Cardiac fibroblast (primary cell): ENCODE measurements at regions not wholly inside any gene's neighbourhood (a gene's known extent, or its start where the extent isn't known, plus 50 kb on each side); places are given as distances from the start of the nearest gene placed in this dataset.
A peak's percentile ranks its signal among the peaks of the same experiment; 100 is the strongest.

Source experiments
- DNase-seq, 2 donors: peaks; one replicate each; pipeline versions ENCODE4 v3.0.0 to v3.0.0-alpha.2; 2010; ENCODE audit warnings: low read depth in 2 of 2
- H3K4me3 ChIP-seq, 2 donors: replicated peaks in 1 of 2; 1 replicate in 1 of 2; 2 replicates in 1 of 2; pipeline ENCODE4 v1.5.1; 2011; ENCODE audit warnings: low read depth in 2 of 2, low read length in 2 of 2, mild to moderate bottlenecking in 2 of 2, moderate library complexity in 1 of 2
- TF ChIP-seq, protein P1 (sequence below): IDR thresholded peaks from one replicate; pipeline ENCODE4 v1.5.1; 2011; ENCODE audit warnings: low read depth, mild to moderate bottlenecking, low read length, inconsistent platforms

DNA sequence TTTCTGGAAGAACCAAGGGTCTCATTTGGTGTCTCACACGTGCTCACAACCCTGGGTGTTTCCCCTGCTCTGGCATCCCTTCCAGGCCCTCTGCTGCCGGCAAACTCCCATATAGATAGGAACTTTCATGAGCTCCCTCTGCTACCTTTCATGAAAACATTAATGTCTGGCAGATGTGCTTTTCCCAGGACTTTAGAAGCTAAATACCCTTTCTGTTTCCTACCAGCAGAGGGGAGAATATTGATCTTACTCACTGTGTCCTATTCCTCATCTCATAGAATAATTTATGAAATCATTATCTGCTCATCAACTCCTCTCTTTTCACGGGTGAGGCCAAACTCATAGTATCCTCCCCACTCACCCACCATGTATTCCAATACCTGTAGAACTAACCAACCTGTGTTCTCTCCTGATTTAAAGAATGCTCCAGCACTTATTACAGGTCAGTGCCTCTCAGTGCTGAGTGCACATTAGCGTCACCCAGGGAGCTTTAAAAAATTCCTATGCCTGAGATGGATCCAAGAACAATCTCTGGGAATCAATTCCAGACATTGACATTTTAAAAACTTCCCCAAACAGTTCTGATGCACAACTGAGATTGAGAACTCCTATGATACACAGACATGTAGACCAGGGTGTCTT, 298.5 kb upstream of the JAG1 start:
- TF ChIP-seq, protein P1, sequence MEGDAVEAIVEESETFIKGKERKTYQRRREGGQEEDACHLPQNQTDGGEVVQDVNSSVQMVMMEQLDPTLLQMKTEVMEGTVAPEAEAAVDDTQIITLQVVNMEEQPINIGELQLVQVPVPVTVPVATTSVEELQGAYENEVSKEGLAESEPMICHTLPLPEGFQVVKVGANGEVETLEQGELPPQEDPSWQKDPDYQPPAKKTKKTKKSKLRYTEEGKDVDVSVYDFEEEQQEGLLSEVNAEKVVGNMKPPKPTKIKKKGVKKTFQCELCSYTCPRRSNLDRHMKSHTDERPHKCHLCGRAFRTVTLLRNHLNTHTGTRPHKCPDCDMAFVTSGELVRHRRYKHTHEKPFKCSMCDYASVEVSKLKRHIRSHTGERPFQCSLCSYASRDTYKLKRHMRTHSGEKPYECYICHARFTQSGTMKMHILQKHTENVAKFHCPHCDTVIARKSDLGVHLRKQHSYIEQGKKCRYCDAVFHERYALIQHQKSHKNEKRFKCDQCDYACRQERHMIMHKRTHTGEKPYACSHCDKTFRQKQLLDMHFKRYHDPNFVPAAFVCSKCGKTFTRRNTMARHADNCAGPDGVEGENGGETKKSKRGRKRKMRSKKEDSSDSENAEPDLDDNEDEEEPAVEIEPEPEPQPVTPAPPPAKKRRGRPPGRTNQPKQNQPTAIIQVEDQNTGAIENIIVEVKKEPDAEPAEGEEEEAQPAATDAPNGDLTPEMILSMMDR: no peak
- no peak overlapping the region for H3K4me3 ChIP-seq
- DNase-seq: no peak

DNA sequence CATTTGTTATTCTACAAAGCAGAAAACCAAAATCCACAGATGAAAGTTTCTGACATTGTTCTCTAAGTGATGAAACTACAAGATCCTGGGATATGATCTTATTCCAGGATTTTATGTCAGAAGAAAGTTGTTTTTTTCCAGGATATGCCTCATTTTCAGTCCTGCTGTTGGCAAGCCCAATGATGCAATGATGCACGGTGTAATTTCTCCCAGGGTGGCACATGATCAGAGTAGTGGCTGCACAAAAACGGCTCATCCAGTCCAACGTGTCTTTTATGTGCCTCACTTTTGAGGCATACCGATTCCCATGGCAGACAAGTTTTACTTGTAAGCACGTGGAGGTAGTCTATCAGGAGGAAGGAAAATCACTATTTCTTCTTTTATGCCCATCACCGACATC, 302.3 kb upstream of the JAG1 start:
- TF ChIP-seq, protein P1: no peak
- DNase-seq: no peak
- no peak overlapping the region for H3K4me3 ChIP-seq

- no peak for DNase-seq
- H3K4me3 ChIP-seq: no peak overlapping the region
- TF ChIP-seq, protein P1: no peak
Measured at GRCh38 chr20:10978019-10978702, 304.4 kb upstream of the JAG1 start.

DNA sequence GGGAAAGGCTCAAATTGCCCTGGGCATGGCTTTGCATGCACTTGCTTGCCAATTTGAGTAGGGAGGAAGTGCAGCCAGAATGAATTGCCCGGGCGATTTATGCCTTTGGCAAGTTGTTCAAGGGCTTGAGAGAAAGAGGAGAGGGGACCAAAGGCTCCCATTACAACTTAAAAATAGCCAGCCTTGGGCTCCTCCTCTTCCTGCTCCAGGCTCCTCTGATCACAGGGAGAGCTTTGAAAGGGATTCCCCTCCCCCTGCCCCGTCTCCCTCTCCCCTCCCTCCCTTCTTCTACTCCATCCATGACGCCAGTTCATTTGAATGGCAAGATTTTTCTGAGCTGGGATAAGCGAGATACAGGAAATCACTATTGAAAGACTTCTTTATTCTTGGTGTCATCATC, 304.9 kb upstream of the JAG1 start:
- no peak overlapping the region for H3K4me3 ChIP-seq
- TF ChIP-seq, protein P1: no peak
- DNase-seq: no peak

- DNase-seq: peak; percentile 91 to 96
- H3K4me3 ChIP-seq: no peak overlapping the region
- TF ChIP-seq, protein P1: no peak
Measured at GRCh38 chr20:10982692-10983091, 308.9 kb upstream of the JAG1 start.

DNA sequence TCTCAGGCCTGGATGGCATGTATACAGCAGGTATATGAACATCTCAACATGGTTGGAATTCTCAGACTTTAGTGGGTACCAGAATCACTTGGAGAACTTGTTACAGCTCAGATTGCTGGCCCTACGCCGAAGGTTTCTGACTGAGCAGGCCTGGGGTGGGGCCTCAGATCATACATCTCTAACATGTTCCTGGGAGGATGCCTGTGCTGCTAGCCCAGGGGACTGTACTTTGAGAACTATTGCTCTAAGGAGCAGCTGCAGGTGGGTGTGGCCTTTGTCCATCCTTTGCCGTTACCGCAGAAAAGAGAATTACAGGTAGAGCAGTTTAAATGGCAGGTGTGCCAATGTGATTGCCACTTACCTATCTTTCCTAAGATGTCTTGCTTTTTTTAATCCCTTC, 310.5 kb upstream of the JAG1 start:
- no peak overlapping the region for H3K4me3 ChIP-seq
- DNase-seq: no peak
- TF ChIP-seq, protein P1: no peak
